ENCODE measurements at regions not wholly inside any gene's neighbourhood (a gene's known extent, or its start where the extent isn't known, plus 50 kb on each side); places are given as distances from the start of the nearest gene placed in this dataset.

- no peak for TF ChIP-seq CTCF (IDR thresholded peaks at IDR 0.05)
- TF ChIP-seq MAZ (IDR thresholded peaks at IDR 0.05; ENCODE audit: borderline replicate concordance, low read depth, low read length), result no peak
- TF ChIP-seq CHD2 (IDR thresholded peaks at IDR 0.05; ENCODE audit: low read length, partially characterized antibody), result no peak
- TF ChIP-seq REST (IDR thresholded peaks at IDR 0.05), result no peak
- no peak for TF ChIP-seq MAX (IDR thresholded peaks at IDR 0.05)
These were observed 2106.0 kb downstream of the PCDH7 start for GRCh38 chr4:32826169-32826568.
